Thyroid gland (tissue), 4 donors: ENCODE measurements at regions not wholly inside any gene's neighbourhood (a gene's known extent, or its start where the extent isn't known, plus 50 kb on each side); places are given as distances from the start of the nearest gene placed in this dataset.

Experiments used
- DNase-seq, 2 donors: peaks; one replicate each; pipeline ENCODE4 v3.0.0-alpha.2; 2019
- H3K27ac ChIP-seq, 3 donors: fragments of 200-600 bp; sonication (generic); 1 replicate in 2 of 3; 2 replicates in 1 of 3; pipeline ENCODE4 v1.5.1; 2016 to 2019; ENCODE audit warnings: mild to moderate bottlenecking in 1 of 3, moderate library complexity in 1 of 3
- H3K27me3 ChIP-seq: fragments of 200-600 bp; sonication (generic); one replicate; pipeline ENCODE4 v1.5.1; 2019
- H3K36me3 ChIP-seq, 2 donors: fragments of 200-600 bp; sonication (generic); one replicate each; pipeline ENCODE4 v1.5.1; 2016 to 2019
- H3K4me1 ChIP-seq, 2 donors: fragments of 200-600 bp; sonication (generic); one replicate each; pipeline ENCODE4 v1.5.1; 2017 to 2019
- H3K4me3 ChIP-seq, 3 donors: fragments of 200-600 bp; sonication (generic); replicated peaks in 1 of 3; 1 replicate in 2 of 3; 2 replicates in 1 of 3; pipeline ENCODE4 v1.5.1; 2016; ENCODE audit warnings: mild to moderate bottlenecking in 1 of 3
- H3K9me3 ChIP-seq: fragments of 200-600 bp; sonication (generic); one replicate; pipeline ENCODE4 v1.5.1; 2017
- CTCF ChIP-seq, 6 experiments: fragments of 200-600 bp in 3 of 6; fragments of 450-650 bp in 3 of 6; sonication (generic) in 3 of 6; IDR thresholded peaks; one replicate each; pipeline ENCODE4 v1.5.1; 2016 to 2019; ENCODE audit warnings: antibody characterized with exemption in 6 of 6, mild to moderate bottlenecking in 2 of 6, inconsistent platforms in 1 of 6, moderate library complexity in 1 of 6
- POLR2A ChIP-seq, 2 donors: fragments of 450-650 bp; IDR thresholded peaks; one replicate each; pipeline ENCODE4 v1.6.1; 2017; ENCODE audit warnings: antibody characterized with exemption in 2 of 2, mild to moderate bottlenecking in 2 of 2, moderate library complexity in 1 of 2
- WGBS, 2 donors: methylation state at CpG; one replicate each; pipeline ENCODE4 v1.1.5; 2017; 5-methylcytosine and 5-hydroxymethylcytosine counted together
- intact Hi-C: fragments of 100-400 bp; cut with DNase I; formaldehyde crosslinking; loops from one replicate; pipeline ENCODE4 v1.15.1; 2023

GRCh38 chr1:83787246-83787998, 211.5 kb downstream of the TTLL7 start:
- Histone ChIP-seq H3K4me3 (no peak overlapping the region), H3K27ac (no peak overlapping the region), H3K9me3 (no peaks in the 10 kb centered on the region), H3K4me1 (no peaks in the 10 kb centered on the region), H3K36me3 (no peaks in the 10 kb centered on the region), H3K27me3 (no peaks in the 10 kb centered on the region)
- DNase-seq = no peak
- intact Hi-C loops = no loop called here
- TF ChIP-seq CTCF (IDR thresholded peaks at IDR 0.05) = no peak
- no peak for TF ChIP-seq POLR2A (IDR thresholded peaks at IDR 0.05)
- 74 to 90% methylated on average over 3 of the region's 3 CpGs for WGBS, 2 donors

GRCh38 chr1:83781667-83782066, 217.3 kb downstream of the TTLL7 start:
- no peak overlapping the region for H3K4me3 ChIP-seq
- H3K27me3 ChIP-seq = no peaks in the 10 kb centered on the region
- H3K36me3 ChIP-seq = no peaks in the 10 kb centered on the region
- no peaks in the 10 kb centered on the region for H3K4me1 ChIP-seq
- intact Hi-C loops = no loop called here
- no peak for DNase-seq
- TF ChIP-seq POLR2A (IDR thresholded peaks at IDR 0.05) = no peak
- TF ChIP-seq CTCF (IDR thresholded peaks at IDR 0.05) = no peak
- 88 to 93% methylated on average over 2 of the region's 2 CpGs for WGBS, 2 donors
- H3K9me3 ChIP-seq = no peaks in the 10 kb centered on the region
- H3K27ac ChIP-seq = no peak overlapping the region

- Histone ChIP-seq H3K4me1 (no peaks in the 10 kb centered on the region), H3K27me3 (no peaks in the 10 kb centered on the region), H3K36me3 (no peaks in the 10 kb centered on the region), H3K27ac (no peak overlapping the region), H3K4me3 (no peak overlapping the region), H3K9me3 (no peaks in the 10 kb centered on the region)
- DNase-seq = no peak
- TF ChIP-seq POLR2A (IDR thresholded peaks at IDR 0.05) (no peak), CTCF (IDR thresholded peaks at IDR 0.05) (no peak)
- intact Hi-C loops = no loop called here
Observed at GRCh38 chr1:83779565-83779964, 219.4 kb downstream of the TTLL7 start.

- DNase-seq = no peak
- intact Hi-C loops = no loop called here
- WGBS, 2 donors = 90 to 94% methylated on average over 4 of the region's 4 CpGs
- TF ChIP-seq CTCF (IDR thresholded peaks at IDR 0.05) = no peak
- TF ChIP-seq POLR2A (IDR thresholded peaks at IDR 0.05) = no peak
- Histone ChIP-seq H3K9me3 (no peaks in the 10 kb centered on the region), H3K4me1 (no peaks in the 10 kb centered on the region), H3K4me3 (no peak overlapping the region), H3K27ac (no peak overlapping the region), H3K36me3 (no peaks in the 10 kb centered on the region), H3K27me3 (no peaks in the 10 kb centered on the region)
Observed at GRCh38 chr1:83777758-83778101, 221.2 kb downstream of the TTLL7 start.

GRCh38 chr1:83776913-83777757, 221.8 kb downstream of the TTLL7 start:
- H3K9me3 ChIP-seq = no peaks in the 10 kb centered on the region
- H3K4me1 ChIP-seq = no peaks in the 10 kb centered on the region
- TF ChIP-seq CTCF (IDR thresholded peaks at IDR 0.05) (no peak), POLR2A (IDR thresholded peaks at IDR 0.05) (no peak)
- DNase-seq = no peak
- no peaks in the 10 kb centered on the region for H3K27me3 ChIP-seq
- no peak overlapping the region for H3K4me3 ChIP-seq
- WGBS, 2 donors = 92 to 95% methylated on average over 7 of the region's 7 CpGs
- no peak overlapping the region for H3K27ac ChIP-seq
- H3K36me3 ChIP-seq = no peaks in the 10 kb centered on the region
- intact Hi-C loops = no loop called here
